ENCODE measurements at regions not wholly inside any gene's neighbourhood (a gene's known extent, or its start where the extent isn't known, plus 50 kb on each side); places are given as distances from the start of the nearest gene placed in this dataset.

GRCh38 chr4:151459375-151459774 is 50.4 kb downstream of the FHIP1A start:
- no peaks in the 10 kb centered on the region for H3K36me3 ChIP-seq
- no peaks in the 10 kb centered on the region for H3K9me3 ChIP-seq
- H3K4me1 ChIP-seq: no peaks in the 10 kb centered on the region
- DNase-seq: no peak
- H3K4me3 ChIP-seq: no peak overlapping the region
- WGBS, 5 donors: 67 to 77% (median 70%) methylated on average over 5 of the region's 5 CpGs
- H3K27me3 ChIP-seq (replicated peaks in 1 of 7): no peaks in the 10 kb centered on the region
- TF ChIP-seq, protein P1, sequence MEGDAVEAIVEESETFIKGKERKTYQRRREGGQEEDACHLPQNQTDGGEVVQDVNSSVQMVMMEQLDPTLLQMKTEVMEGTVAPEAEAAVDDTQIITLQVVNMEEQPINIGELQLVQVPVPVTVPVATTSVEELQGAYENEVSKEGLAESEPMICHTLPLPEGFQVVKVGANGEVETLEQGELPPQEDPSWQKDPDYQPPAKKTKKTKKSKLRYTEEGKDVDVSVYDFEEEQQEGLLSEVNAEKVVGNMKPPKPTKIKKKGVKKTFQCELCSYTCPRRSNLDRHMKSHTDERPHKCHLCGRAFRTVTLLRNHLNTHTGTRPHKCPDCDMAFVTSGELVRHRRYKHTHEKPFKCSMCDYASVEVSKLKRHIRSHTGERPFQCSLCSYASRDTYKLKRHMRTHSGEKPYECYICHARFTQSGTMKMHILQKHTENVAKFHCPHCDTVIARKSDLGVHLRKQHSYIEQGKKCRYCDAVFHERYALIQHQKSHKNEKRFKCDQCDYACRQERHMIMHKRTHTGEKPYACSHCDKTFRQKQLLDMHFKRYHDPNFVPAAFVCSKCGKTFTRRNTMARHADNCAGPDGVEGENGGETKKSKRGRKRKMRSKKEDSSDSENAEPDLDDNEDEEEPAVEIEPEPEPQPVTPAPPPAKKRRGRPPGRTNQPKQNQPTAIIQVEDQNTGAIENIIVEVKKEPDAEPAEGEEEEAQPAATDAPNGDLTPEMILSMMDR (IDR thresholded peaks at IDR 0.05 in 8 of 11, conservative IDR thresholded peaks at IDR 0.05 in 3 of 11): no peak
- TF ChIP-seq POLR2AphosphoS5 (IDR thresholded peaks at IDR 0.05) (no peak), POLR2A (IDR thresholded peaks at IDR 0.05) (no peak)
- intact Hi-C loops (cut with DNase I; ENCODE audit: low total_unique reads): no loop called here
- H3K27ac ChIP-seq: no peak overlapping the region

GRCh38 chr4:151460434-151460833 is 51.5 kb downstream of the FHIP1A start:
- intact Hi-C loops (cut with DNase I; ENCODE audit: low total_unique reads): no loop called here
- Histone ChIP-seq H3K27me3 (replicated peaks in 1 of 7) (no peaks in the 10 kb centered on the region), H3K4me1 (no peaks in the 10 kb centered on the region), H3K4me3 (no peak overlapping the region), H3K27ac (no peak overlapping the region), H3K9me3 (no peaks in the 10 kb centered on the region), H3K36me3 (no peaks in the 10 kb centered on the region)
- 52 to 72% (median 67%) methylated on average over 1 of the region's 1 CpG for WGBS, 5 donors
- TF ChIP-seq, protein P1 (IDR thresholded peaks at IDR 0.05 in 8 of 11, conservative IDR thresholded peaks at IDR 0.05 in 3 of 11): no peak
- TF ChIP-seq POLR2AphosphoS5 (IDR thresholded peaks at IDR 0.05): no peak
- TF ChIP-seq POLR2A (IDR thresholded peaks at IDR 0.05): no peak
- DNase-seq: no peak

DNA sequence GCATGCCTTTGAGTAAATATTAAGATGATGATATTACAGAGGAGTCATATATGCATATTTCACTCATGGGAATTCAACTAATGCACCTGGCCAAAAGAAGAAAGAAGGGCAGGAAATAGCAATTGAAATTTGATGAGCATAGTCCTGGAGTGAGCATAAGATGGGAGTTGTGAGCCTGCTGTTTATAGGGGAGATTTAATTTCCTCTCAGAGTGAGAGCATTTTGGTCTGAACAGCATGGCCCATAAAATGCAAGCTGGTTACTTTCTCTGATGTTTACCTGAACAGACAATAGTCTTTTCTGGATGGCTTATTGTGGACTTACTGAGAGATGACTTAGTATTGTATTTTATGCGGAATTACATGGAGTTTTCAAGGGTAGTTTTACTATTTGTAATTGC is 53.6 kb downstream of the FHIP1A start:
- intact Hi-C loops (cut with DNase I; ENCODE audit: low total_unique reads): no loop called here
- TF ChIP-seq POLR2AphosphoS5 (IDR thresholded peaks at IDR 0.05) (no peak), POLR2A (IDR thresholded peaks at IDR 0.05) (no peak)
- TF ChIP-seq, protein P1 (IDR thresholded peaks at IDR 0.05 in 8 of 11, conservative IDR thresholded peaks at IDR 0.05 in 3 of 11): no peak
- Histone ChIP-seq H3K4me3 (no peak overlapping the region), H3K4me1 (no peaks in the 10 kb centered on the region), H3K36me3 (no peaks in the 10 kb centered on the region), H3K27me3 (replicated peaks in 1 of 7) (no peaks in the 10 kb centered on the region), H3K27ac (no peak overlapping the region), H3K9me3 (no peaks in the 10 kb centered on the region)
- no peak for DNase-seq
- WGBS, 5 donors: 86 to 100% (median 90%) methylated on average over 1 of the region's 1 CpG

DNA sequence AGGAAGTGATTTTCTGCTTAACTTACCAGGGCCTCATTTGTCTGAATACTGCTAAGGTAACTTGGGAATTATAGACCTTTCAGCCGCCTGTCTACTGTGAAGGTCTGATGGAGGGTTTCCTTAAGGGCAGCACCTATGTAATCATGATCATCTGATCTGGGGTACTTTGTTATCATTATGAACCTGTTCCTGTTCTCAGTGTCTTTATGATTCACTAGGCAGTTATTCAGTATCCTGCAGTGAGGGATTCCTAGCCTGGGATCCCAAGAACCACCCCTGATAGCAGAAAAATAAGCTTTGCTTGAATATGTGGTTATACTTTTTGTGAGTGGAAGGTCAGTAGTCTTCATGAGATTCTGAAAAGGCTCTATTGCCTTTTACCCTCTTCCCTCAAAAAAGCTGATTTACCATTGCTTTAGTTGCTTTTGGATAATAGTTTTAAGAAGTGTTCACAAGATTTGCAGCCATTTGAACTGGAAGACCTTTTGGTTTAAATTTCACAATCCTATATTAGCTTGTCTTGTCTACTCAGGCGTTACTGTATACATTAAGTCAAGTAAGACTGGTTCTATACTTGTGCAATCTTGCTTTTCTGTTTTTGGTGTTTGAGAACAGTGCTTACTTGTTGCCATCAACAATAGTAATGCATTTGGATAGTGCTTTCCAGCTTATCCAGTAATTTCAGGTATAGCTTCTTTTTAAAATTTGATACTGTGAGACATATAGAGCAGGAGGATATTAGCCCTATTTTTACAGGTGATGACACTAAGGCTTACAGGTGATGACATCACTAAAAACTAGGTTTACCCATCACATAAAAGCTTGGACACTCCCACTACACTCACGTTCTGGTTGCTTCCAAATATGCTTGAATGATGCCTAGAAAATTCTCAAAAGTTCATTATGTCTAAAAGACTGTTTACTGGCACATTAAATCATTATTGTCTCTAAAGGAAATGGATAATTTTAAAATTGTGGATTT is 60.0 kb downstream of the FHIP1A start:
- H3K4me3 ChIP-seq: no peak overlapping the region
- no peaks in the 10 kb centered on the region for H3K9me3 ChIP-seq
- intact Hi-C loops (cut with DNase I; ENCODE audit: low total_unique reads): no loop called here
- no peak overlapping the region for H3K27ac ChIP-seq
- no peaks in the 10 kb centered on the region for H3K36me3 ChIP-seq
- 68 to 85% (median 79%) methylated on average over 3 of the region's 3 CpGs for WGBS, 5 donors
- H3K27me3 ChIP-seq (replicated peaks in 1 of 7): no peaks in the 10 kb centered on the region
- DNase-seq: no peak
- H3K4me1 ChIP-seq: no peaks in the 10 kb centered on the region
- TF ChIP-seq POLR2A (IDR thresholded peaks at IDR 0.05) (no peak), POLR2AphosphoS5 (IDR thresholded peaks at IDR 0.05) (no peak)
- TF ChIP-seq, protein P1 (IDR thresholded peaks at IDR 0.05 in 8 of 11, conservative IDR thresholded peaks at IDR 0.05 in 3 of 11): no peak
